Tongue (tissue), 1 donor: ENCODE measurements at regions not wholly inside any gene's neighbourhood (a gene's known extent, or its start where the extent isn't known, plus 50 kb on each side); places are given as distances from the start of the nearest gene placed in this dataset.

ENCODE experiments used
- DNase-seq: peaks from one replicate; pipeline ENCODE4 v3.0.0-alpha.2; 2015

DNA sequence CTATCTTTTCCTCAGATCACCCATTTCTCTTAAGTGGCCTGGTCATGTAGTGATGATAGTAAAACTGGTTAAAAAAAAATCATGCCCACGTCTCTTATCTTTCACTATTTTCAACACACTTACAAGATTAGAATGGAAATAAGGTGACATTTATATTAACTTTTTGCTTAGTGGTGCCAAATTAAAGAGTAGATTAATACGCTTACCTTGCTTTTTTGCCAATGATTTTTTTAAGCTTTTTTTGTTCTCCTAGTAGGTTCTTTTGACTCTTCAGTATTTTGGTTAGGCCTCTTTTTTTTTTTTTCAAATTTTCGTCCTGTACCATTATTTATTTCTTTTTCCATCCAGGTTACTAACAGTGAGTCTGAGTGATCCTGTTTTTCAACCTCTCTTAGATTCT is 147.9 kb downstream of the PTCSC3 start:
- no peak for DNase-seq

DNA sequence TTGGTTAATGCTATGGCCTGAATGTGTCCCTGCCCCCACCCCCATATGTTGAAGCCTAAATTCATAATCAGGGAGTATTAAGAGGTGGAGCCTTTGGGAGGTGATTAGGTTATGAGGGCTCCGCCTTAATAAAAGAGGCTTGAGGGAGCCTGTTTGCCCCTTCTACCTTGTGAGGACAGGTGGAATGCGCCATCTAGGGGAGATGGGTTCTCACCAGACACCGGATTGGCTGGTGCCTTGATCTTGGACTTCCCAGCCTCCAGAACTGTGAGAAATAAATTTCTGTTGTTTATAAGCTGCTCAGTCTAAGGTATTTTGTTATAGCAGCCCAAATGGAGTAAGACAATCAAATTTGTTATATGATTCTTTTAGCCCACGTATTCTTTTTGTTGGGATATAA is 148.3 kb downstream of the PTCSC3 start:
- no peak for DNase-seq

DNA sequence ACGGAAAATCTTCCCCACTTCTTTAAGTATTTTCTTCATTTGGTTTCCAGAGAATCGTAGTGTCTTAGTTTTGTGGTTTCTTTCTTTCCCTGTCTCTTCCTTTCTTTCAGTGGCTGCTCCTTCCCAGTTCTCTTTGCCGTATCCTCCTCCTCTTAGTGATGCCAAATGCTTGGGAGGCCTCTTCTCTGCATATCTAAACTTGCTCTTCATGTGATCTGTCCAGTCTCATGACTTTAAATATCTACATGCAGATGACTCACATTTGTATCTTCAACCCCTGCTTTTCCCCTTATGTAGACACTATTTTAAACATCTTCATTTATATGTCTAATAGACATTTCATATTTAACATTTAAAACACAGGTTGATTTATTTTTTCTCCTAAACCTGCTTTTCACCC is 149.2 kb downstream of the PTCSC3 start:
- DNase-seq, result no peak

DNA sequence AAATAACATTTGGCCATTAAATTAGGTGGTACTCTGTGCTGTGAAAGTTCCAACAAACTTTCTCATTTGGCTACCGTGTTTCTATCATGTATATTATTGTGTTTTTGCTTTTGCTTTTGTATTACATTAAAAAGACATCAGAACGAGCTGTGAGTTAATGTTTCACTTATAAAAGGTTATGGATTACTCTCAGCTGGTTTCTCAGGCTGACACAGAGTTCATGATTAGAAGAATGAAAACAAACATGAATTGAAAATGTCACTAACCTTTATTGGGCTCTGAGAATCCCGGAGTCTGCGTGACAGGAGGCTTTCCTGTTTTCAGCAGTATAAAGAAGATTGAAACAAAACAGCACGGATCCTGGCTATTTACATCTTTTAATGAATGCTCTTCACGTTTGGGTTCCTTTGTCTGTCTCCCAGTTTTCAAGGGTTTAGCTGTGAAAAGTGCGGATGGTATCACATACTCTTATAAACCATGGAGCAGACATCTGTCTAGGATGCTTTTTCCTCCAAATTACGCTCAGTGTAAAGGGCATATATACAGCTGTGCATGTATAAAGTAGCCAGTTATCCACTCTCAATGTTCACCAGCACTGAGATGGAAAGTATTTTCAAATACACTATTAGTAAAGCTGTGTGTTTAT is 153.6 kb downstream of the PTCSC3 start:
- no peak for DNase-seq

DNA sequence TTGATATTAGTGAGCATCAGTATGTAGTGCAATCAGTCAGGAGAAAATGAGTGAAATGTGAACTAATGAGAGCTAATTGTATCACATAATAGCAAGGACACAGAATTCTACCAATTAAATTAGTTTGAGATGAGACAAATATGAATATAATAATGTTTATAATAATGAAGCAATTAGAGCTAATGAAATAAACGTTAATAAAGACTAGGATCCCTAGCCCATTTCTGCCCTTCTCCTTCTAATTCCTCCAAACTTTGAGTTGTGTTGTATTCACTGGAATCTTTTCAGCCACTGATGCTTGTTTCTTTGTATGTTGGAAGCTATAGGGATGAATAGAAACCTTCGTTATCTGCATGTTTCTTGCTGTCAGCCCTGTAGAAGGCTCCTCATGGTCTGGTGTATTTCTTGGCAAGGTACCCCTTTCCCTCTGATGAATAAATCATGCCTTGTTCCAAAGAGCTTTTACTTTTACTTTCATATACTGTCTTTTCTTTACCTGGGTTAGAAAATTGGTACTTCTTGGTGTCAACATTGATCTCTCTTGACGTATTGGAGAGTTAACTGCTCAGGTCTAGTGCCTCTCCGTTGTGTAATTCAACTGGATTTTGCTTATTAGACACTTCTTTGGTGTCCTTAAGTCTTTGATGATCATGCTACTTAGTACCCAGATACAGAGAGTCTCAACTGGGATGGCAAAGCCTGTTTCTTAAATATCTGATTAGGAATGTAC is 154.8 kb downstream of the PTCSC3 start:
- no peak for DNase-seq

DNA sequence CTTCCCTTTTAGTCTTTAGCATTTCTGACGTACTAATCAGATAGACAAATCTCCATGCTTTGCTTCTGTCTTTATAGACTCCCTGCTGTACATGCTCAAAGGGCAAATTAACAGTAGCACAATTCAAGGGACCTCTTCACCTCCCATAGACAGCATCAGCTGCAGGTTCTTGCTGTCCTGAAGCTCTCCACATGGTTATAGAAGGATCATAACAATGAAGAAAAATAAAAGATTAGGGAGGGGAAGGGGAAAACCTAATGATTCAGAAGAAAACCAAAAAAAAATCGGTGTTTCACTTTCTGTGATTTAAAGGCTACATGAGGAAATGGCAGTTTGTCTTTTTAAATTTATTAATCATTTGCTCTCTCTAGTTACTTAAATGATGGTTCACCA is 155.5 kb downstream of the PTCSC3 start:
- no peak for DNase-seq

DNA sequence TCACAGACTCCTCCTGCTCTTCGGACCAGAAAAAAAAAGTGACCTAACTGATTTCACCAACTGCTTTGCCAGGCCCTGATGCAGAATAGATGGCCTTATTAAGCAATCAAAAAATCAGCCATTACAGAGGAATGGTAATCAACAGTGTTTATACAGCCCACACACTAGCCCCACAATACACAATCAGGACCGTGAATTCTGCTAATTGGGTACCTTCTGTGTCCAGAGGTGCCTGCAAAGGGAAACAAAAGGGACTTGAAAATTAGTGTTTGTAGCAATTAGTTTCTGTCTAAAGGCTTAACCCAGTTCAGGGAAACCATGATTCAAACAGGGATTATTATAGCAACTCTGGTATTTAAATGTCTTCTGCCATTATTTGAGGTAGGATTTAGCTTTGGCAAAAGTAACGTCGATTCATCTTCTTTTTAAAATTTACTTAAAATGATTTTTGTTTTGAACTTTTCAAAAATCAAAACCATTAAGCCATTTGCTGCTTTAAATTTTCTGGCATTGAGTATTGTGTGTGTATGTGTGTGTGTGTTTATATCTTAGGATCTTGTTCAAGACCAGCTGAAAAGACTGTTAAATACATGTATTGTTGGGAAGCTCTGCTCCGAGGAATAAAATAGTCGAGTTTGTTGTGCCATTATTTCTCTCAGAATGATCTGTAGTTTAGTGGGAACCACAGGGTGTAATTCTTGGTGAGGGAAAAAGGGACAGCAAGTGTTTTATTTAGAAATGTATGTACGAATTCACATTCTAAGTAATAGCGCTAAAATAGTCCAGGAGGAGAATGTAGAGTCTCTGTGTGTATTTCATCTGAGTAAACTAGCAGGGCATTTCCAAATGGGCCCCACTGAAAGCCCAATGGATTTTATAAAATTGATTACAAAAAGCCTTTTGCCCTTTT is 156.1 kb downstream of the PTCSC3 start:
- DNase-seq, result no peak

DNA sequence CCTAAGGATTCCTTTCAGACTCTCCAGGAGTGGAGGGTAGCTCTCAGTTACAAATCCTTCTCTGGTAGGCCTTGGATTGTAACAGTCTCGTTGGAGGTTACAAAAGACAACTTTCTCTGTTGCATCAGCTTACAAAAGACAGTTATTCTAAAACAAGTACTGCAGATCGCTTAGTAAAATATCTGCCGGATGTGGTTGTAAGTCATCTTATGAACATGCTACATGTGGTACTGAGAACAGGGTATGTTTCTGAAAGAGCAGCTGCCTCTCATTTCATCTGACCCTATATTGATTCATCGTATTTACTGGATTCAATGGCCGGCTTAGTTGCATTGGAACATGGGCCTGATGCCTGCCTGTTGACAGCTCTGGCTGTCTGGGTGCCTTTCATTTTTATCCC is 157.4 kb downstream of the PTCSC3 start:
- no peak for DNase-seq

DNA sequence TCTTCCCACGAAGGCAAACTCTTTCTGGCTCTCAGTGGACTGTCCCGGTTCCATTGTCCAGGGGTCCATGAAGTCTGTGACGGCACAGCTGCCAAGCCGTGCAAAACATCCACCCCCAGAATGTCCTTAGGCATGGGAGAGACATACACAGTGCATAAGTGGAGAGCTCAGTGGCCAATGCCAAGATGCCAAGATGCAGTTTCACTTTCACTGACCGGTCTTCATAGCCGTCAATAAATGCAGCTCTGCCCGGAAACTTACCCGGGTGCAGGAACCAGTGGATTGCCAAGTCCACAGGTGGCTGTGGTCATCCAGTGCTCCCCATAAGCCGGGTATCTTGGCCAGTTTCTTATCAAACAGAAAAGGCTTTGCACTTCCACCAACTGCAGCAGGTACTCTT is 162.3 kb downstream of the PTCSC3 start:
- no peak for DNase-seq

DNA sequence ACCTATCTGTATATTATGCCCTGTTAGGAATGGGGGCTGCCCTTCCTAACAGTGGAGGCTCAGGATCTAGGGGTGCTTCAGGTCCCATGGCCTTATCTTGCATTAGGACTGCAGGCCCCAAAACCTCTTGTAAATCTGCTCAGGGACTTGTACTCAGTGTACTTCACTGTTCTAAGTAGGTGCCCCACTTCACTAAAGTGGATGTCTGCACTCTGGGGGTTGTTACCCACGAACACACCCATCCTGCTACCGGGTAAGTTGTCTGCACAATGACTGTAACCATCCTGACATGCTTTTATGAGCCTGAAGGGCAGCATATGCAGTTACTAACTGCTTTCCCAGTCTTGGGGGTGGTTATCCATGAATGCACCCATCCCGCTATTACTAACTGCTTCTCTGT is 163.0 kb downstream of the PTCSC3 start:
- DNase-seq, result no peak

DNA sequence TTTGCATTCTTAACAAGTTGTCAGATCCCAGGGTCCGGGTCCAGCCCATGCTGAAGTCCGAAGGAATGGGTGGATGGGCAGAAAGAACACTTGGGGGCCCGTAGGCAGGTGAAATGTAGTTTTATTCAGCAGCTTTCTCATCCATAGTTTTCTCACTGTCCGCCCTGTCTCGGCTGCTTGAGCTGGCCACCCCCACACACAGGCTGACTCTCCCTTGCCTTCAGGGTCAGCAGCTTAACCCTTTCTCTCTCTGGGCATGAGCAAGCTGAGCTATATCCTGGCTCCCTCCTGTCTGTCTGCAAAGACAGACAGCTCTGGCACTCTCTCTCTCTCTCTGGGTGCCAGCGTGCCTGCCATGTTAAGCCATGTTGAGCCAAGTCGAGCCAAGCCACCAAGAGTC is 163.9 kb downstream of the PTCSC3 start:
- no peak for DNase-seq

DNA sequence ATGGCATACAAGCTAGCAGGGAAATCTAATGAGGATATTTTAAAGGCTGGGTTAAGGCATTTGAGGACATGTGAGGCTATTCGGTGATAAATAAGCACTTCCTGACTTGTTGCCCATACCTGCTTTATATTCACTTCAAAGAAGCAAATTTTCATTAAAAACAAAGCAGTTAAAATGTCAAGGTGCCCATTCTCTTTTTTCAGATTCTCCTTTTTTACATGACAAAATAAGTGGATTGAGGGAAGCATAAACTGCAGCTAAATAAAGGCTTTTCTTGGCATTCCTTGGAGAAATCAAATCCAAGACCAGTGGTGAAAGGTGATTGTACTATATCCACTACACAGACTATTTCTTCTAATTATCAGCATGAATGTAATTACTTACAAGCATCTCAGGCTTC is 166.9 kb downstream of the PTCSC3 start:
- DNase-seq, result no peak

DNA sequence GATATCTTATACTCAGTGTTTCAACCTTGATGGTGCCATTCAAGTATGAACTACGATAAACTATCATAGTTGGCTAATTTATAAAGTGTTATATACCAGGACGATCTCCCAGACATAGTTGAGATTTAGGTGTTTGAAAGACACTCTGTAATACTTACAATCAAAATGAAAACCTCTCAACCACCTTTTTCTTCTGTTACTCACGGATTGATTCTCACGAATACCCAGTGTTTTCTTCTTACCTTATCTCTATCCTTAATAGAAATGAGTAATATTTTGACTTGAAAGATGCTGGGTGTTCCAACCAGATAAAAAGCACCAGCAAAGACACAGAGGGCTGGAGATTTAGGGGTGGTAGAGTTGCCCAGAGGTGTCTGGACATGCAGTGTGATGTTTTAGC is 169.9 kb downstream of the PTCSC3 start:
- DNase-seq, result no peak

DNA sequence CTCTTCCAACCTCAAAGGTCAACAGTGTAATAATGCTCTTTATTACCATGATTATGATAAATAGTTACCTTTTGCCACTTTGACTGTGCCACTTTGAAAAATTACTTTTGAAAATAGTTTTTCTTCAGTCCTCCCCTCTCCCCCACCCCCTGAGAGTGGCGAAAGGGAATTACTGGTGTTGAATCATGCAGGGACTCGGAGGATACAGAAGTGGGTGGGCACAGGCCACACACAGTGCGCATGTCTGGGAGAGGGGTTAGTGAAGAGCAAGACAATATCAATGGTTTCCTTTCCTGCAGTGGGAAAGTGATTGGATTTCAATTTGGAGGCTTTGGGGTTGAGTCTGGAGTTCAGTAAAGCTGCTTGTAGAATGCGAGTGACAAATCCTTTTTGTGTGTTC is 170.9 kb downstream of the PTCSC3 start:
- no peak for DNase-seq

DNA sequence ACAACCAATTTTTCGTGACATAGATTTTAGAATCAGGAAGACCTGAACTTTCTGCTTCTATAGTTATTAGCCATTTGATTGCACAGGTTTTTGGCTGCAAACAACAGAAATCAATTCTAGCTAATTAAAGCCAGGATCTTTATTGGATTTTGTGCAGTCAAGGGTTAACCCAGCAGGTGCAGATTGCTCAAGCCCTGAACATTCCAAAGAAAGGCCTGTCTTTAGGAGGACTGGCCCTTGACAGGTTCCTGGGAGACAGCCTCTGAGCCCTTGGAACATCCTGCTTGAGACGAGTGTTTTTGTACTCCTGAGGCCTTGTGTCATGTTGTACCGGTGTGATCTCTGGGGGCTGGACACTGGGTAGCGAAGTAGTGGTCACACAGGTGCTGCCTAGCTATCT is 174.6 kb downstream of the PTCSC3 start:
- no peak for DNase-seq

DNA sequence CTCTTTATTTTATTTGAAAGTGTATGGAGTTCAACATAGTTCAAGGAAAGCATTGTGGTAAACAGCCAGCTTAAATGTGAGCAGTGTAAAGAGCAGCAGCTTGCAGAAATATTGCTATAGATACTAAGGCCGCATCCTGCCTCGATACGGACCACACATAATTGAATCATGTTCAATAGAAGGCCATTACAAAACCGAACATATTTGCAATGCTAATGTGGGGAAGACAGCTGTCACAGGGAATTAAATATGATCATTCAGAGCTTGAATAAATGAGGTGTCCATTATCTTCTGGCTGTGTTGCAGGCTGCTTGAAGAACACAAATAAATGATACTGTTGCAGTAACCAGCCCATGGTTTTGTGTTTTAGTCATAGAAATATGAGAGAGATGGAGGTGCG is 173.2 kb downstream of the BRMS1L start:
- DNase-seq, result no peak

DNA sequence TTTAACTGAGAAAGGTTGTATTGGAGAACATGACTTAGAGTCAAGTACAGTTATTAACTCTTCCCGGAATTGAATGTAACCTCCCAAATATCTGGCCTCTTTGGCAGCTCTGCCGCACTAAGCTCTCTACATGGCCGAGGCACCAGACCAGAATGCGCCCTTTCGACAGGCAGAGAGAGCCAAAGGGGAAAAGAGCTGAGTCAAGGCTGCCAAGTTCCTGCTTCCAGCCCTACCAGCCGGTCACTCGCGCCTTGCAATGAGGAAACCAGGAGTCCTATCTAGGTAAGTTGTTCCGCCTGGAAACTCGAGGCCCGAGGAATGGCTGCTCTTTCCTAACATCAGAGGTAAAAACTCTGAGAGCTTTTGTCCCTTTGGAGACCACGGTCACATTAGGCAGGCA is 172.2 kb downstream of the BRMS1L start:
- no peak for DNase-seq

DNA sequence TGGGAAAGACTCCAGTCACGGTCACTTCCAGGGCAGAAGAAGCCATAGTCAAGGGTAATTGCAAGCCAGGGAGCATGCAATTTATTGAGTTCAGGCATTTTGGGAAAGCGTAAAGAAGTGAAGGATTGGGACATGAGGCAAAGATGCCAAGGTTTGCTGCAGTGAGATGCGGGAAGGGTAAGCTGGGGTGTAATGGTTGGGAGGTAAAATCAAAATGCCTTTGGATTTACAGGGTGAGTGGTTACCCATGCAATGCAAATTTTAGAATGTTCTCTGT is 167.5 kb downstream of the BRMS1L start:
- no peak for DNase-seq

DNA sequence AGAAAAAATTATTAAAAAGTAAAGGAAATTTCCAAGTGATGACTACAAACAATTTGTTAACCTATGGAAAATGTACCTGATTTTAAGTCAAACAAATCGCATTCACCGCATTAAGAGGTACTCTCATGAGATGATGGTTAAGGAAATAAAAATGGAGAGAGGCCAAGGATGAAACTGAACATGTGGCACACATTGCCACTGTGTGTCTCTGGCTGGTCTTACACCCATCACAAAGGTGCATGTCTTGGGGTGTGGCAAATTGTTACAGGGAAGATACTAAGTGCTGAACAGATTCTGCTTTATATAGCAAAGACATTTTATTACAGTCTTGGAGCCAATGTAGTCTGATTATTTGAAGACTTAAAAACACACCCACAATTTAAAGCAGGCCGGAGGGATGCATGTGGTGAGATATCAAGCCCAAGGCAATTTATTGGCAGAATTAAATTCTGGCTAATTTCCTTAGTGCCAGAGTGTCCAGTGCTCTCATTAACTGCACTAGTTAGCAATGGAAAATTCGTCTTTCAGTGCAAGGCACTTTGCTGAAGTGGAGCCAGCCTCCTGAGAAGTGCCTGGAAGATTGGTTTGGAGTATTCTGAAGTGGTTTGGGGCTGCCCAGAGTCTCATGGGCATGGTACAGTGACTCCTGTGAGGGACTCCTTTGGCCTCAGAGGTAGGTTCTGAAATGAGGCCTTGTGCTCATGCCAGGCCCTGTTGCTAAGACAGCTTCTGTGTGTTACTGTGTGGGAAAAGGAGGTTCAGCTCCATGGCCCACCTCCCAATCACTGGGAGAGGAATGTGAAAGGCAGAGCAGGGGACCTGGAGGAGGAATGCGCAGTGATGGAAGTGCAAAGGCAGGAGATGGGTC is 166.9 kb downstream of the BRMS1L start:
- DNase-seq, result no peak

DNA sequence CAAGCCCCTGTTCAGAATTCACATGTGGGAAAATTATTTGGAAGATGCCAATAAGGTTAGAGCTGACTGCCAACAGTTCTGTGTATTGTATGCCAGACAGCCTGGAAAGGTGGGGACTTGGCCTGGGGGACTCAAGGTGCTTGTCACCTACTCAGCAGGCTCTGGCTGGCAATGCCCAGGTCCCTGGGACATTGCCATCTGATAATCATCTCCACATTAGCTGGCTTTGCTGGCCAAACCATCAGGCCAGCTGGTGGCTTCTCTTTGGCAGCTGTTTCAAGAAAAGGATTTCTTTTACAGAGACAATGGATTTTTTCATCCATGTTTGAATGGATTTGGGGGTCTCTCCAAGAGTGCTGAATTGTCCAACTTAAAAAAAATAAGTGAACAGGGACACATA is 165.2 kb downstream of the BRMS1L start:
- no peak for DNase-seq

DNA sequence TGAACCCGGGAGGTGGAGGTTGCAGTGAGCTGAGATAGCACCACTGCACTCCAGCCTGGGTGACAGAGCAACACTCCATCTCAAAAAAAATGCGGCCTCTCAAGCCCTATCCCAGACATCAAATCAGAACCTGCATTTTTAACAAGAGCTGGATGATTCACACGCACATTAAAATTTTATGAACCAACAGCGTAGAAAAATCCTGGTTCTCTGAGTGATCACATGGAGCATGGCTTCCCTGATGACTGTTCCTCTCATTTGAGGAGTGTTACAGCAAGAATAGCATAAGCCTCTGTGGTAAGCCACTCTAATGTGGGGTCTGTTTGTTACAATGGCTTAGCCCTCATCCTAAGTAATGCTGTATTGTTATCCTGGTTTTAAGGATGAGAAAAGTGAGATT is 163.6 kb downstream of the BRMS1L start:
- no peak for DNase-seq

DNA sequence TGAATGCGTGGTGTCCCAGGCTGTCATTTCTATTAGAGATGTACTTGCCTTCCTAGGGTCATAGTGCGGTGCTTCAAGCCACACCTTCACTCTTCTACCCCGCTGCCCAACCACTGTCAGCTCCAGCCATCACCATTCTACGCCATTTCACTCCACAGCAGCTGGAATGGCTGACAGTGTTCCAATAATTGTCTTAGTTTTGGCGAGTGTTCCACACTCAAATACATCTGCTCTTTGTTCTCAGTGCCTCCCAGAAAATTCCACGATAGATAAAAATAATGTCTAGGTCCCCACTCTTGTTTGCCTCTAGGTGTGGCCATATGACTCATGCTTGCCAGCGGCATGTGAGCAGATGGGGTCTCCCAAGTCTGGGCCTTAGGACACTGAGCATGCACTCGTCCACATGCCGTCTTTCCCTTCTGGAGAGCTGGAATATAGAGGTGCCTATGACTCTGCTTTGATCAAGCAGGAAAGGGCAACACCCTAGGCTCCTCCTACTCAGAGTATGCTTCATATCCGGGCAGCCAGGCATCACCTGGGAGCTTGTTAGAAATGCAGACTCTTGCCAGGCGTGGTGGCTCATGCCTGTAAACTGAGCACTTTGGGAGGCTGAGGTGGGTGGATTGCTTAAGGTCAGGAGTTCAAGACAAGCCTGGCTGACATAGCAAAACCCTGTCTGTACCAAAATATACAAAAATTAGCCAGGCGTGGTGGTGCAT is 163.0 kb downstream of the BRMS1L start:
- no peak for DNase-seq
